Hindlimb muscle (tissue), 1 donor: ENCODE measurements at regions not wholly inside any gene's neighbourhood (a gene's known extent, or its start where the extent isn't known, plus 50 kb on each side); places are given as distances from the start of the nearest gene placed in this dataset.

Experiments
- DNase-seq: peaks from one replicate; pipeline ENCODE4 v3.0.0-alpha.2; 2013

DNA sequence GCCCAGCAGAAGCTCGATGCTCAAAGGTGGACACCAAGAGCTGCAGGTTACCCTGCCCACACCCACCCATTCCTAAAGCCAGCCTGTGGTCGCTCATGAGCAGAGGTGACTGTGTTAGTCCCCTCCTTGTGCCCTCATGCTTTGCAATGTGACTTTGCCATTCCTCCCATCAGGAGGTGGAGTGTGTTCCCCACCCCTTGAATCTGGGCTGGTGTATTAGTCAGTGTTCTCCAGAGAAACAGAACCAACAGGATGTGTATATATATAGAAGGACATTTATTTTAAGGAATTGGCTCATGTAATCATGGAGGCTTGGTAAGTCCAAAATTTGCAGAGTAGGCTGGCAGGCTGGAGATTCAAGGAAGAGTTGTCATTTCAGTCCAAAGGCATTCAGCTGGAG, 54.4 kb upstream of the RNF24 start:
- DNase-seq = no peak

DNA sequence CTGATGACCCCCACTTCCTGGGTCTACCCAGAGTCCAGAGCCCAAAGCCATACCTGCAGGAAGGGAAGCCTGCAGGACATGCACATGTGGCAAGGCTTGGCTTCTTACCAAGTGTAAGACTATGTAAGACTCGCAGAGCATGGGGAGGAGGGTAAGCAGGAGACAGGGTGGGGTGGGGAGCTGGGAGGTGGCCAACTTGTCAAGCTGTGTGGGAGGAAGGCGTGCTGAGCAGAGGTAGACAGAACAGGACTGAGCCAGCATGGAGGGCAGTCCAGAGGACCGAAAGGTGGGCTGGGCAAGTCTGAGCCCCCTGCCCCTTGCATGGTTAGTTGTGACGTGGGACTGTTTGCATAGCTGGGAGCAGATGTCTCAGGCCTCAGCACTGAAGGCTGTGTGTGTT, 53.4 kb upstream of the RNF24 start:
- no peak for DNase-seq

DNA sequence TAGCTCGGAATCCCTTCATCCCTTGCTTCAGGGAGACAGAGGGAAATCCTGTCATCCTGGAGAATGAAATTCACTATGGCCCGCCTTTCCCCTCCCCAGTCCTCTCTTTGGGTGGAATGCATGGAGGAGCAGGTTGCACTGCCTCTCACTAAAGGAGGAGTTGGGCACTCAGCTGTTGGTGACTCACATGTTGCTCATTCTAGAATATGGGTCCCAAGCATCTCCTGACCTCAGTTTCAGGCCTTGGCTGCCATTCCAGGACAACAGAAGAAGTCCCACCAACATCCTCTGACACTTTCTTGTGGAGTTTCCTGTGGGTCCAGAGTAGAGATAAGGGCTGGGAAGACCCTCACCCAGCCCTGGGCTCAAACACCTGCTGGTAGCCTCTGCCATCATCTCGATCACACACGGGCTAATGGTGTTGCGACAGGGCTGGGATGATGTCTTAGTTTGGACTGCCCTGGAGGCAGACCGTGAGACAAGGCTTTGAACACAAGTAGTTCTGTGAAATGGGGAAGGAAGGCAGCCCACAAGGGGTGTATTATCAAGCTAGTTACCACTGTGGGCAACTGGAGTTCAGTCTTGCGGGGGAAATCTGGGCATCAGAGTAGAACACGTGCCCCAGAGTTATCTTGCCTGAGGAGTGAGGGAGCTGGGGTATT, 52.4 kb upstream of the RNF24 start:
- no peak for DNase-seq

DNA sequence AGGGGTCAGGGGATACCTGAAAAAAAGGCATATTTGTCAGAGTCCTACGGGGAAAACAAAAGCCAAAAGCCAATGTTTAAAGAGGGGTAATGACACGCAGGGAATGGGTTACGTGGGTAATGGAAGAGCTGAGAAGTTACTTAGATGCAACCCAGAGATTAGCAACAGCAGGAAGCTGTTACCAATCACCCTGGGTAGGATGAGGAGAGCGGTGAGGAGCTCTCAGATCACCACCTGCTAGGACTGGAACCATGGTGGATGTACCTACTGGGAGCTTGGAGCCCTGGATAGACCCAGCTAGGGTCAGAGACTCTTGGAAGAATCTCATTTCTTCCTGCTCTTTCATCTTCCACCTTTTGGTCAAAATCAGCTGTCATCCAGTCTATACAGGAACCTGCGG, 51.2 kb upstream of the RNF24 start:
- DNase-seq = no peak

DNA sequence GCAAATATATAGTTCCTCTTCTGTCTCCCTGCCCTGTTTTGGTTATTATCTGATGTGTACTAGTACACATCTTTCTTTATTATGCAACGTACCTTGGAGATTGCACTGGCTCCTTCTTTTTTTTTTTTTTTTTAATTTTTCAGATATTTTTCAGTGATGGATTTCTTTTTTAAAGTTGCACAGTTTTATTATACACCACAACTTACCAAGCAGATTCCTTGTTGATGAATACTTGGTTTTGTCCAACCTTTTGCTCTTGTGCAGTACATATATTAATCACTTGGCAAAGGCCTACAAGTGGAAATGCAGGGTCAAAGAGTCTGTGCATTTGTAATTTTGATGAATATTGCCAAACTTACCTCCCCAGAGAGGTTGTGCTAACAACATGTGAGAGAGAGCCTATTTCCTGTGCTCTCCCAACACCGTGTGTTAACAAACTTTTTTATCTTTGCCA, 50.1 kb upstream of the RNF24 start:
- DNase-seq = peak; percentile 51
